ENCODE measurements at regions not wholly inside any gene's neighbourhood (a gene's known extent, or its start where the extent isn't known, plus 50 kb on each side); places are given as distances from the start of the nearest gene placed in this dataset.

- Histone ChIP-seq H3K14ac (ENCODE audit: insufficient read depth, low read length) (no peak overlapping the region), H3K4me1 (ENCODE audit: insufficient read depth, low read length) (no peaks in the 10 kb centered on the region), H4K91ac (ENCODE audit: insufficient read length, low read depth, low read length) (no peak overlapping the region), H2BK5ac (ENCODE audit: insufficient read length, low read length) (no peak overlapping the region), H2BK15ac (ENCODE audit: low read depth, low read length) (no peak overlapping the region), H3K79me1 (ENCODE audit: insufficient read depth, low read depth, low read length, poor library complexity, severe bottlenecking) (no peaks in the 10 kb centered on the region), H2AFZ (ENCODE audit: low read length) (no peak overlapping the region), H2AK5ac (ENCODE audit: insufficient read length, low read length) (no peak overlapping the region), H3T11ph (ENCODE audit: low read length) (no peak overlapping the region), H3K9me3 (ENCODE audit: control insufficient read depth, low read depth, low read length) (peaks cover 6% of the 10 kb centered on the region), H3K23me2 (ENCODE audit: insufficient read length, low read depth, low read length, poor library complexity, severe bottlenecking) (no peaks in the 10 kb centered on the region), H3K27ac (ENCODE audit: insufficient read length, low read depth, low read length) (no peak overlapping the region), H2BK12ac (ENCODE audit: insufficient read length, low read depth, low read length) (no peak overlapping the region), H2BK20ac (ENCODE audit: low read depth, low read length, poor library complexity, severe bottlenecking) (no peak overlapping the region), H3K18ac (ENCODE audit: insufficient read length, low read depth, low read length) (no peak overlapping the region), H4K8ac (replicated peaks; ENCODE audit: insufficient read length, low read depth, low read length) (no peak overlapping the region), H3K56ac (ENCODE audit: insufficient read length, low read depth, low read length) (no peak overlapping the region), H3K23ac (ENCODE audit: insufficient read length, low read depth, low read length) (no peak overlapping the region), H3K79me2 (ENCODE audit: insufficient read depth, low read length) (no peaks in the 10 kb centered on the region), H3K4me2 (ENCODE audit: insufficient read depth, insufficient read length, low read length) (no peak overlapping the region), H4K20me1 (ENCODE audit: control insufficient read depth, insufficient read depth, insufficient read length) (no peaks in the 10 kb centered on the region), H3K27me3 (ENCODE audit: insufficient read depth, low read length) (no peaks in the 10 kb centered on the region), H4K5ac (ENCODE audit: insufficient read length, low read depth, low read length) (no peak overlapping the region), H3K4ac (ENCODE audit: low read depth, low read length) (no peak overlapping the region), H3K9ac (ENCODE audit: extremely low read depth, insufficient read length, low read length) (no peak overlapping the region), H2BK120ac (ENCODE audit: low read depth, low read length, poor library complexity, severe bottlenecking) (no peak overlapping the region)
- H3K36me3 Mint-ChIP-seq (ENCODE audit: insufficient read depth in 1 of 3, low read depth in 3 of 3): peaks cover 0 to 6% (median 4%) of the 10 kb centered on the region in 3 experiments; a peak in 4 of 7 replicates
- H3K27me3 Mint-ChIP-seq (ENCODE audit: low read depth): peaks cover 35% of the 10 kb centered on the region
- no CpG with 5 or more reads among the region's 12 CpGs for WGBS (ENCODE audit: extremely low coverage, insufficient read length, low lambda C conversion rate)
- DNase-seq: peak; percentile 79
- no peak overlapping the region for H3K4me3 Mint-ChIP-seq
- peaks cover 9 to 10% of the 10 kb centered on the region in 2 experiments; a peak in 4 of 5 replicates for H3K9me3 Mint-ChIP-seq
- TF ChIP-seq, protein P1, sequence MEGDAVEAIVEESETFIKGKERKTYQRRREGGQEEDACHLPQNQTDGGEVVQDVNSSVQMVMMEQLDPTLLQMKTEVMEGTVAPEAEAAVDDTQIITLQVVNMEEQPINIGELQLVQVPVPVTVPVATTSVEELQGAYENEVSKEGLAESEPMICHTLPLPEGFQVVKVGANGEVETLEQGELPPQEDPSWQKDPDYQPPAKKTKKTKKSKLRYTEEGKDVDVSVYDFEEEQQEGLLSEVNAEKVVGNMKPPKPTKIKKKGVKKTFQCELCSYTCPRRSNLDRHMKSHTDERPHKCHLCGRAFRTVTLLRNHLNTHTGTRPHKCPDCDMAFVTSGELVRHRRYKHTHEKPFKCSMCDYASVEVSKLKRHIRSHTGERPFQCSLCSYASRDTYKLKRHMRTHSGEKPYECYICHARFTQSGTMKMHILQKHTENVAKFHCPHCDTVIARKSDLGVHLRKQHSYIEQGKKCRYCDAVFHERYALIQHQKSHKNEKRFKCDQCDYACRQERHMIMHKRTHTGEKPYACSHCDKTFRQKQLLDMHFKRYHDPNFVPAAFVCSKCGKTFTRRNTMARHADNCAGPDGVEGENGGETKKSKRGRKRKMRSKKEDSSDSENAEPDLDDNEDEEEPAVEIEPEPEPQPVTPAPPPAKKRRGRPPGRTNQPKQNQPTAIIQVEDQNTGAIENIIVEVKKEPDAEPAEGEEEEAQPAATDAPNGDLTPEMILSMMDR (conservative IDR thresholded peaks at IDR 0.05): peak; percentile 95
- no peak overlapping the region for H3K27ac Mint-ChIP-seq
- H3K4me1 Mint-ChIP-seq: peaks cover 0 to 2% of the 10 kb centered on the region in 2 experiments; a peak in 1 of 4 replicates
Observed at GRCh38 chr20:56995635-56996075, 270.8 kb downstream of the BMP7 start.
